HG03280 (cell line): ENCODE measurements at regions not wholly inside any gene's neighbourhood (a gene's known extent, or its start where the extent isn't known, plus 50 kb on each side); places are given as distances from the start of the nearest gene placed in this dataset.
"Not testable (repeated sequence)": the region's sequence is repeated elsewhere in the genome, so short reads cannot be mapped to it uniquely, and the experiment has no call there.

Source experiments
- ATAC-seq: cut with Tn5 transposase; IDR thresholded peaks from one replicate; pipeline ENCODE4 v1.9.1; 2021; ENCODE audit warnings: mild to moderate bottlenecking, moderate library complexity; ENCODE audit not compliant: unreplicated experiment

- ATAC-seq = no peak
Observed at GRCh38 chr13:99743094-99743493, 228.5 kb downstream of the ZIC5 start.

- no peak for ATAC-seq
Observed at GRCh38 chr13:99741960-99742359, 229.6 kb downstream of the ZIC5 start.

- no peak for ATAC-seq
Observed at GRCh38 chr13:99740251-99740979, 231.2 kb downstream of the ZIC5 start.

GRCh38 chr13:99738626-99739025 lies 232.9 kb downstream of the ZIC5 start:
- no peak for ATAC-seq

- no peak for ATAC-seq
Observed at GRCh38 chr13:99737481-99738245, 233.9 kb downstream of the ZIC5 start.

GRCh38 chr13:99736541-99736940 lies 235.0 kb downstream of the ZIC5 start:
- no peak for ATAC-seq

- no peak for ATAC-seq
Observed at GRCh38 chr13:99734013-99734693, 232.9 kb downstream of the TM9SF2 start.

- no peak for ATAC-seq
Observed at GRCh38 chr13:99733346-99733745, 232.1 kb downstream of the TM9SF2 start.

GRCh38 chr13:99731747-99732146 lies 230.5 kb downstream of the TM9SF2 start:
- ATAC-seq = no peak

GRCh38 chr13:99730403-99730802 lies 229.1 kb downstream of the TM9SF2 start:
- no peak for ATAC-seq

GRCh38 chr13:99729745-99730144 lies 228.5 kb downstream of the TM9SF2 start:
- ATAC-seq = no peak

GRCh38 chr13:99727651-99728050 lies 226.4 kb downstream of the TM9SF2 start:
- not testable (repeated sequence) for ATAC-seq

GRCh38 chr13:99726282-99726894 lies 225.1 kb downstream of the TM9SF2 start:
- ATAC-seq = no peak

- no peak for ATAC-seq
Observed at GRCh38 chr13:99725644-99726043, 224.4 kb downstream of the TM9SF2 start.

- ATAC-seq = peak; percentile 74
Observed at GRCh38 chr13:99724633-99725517, 223.6 kb downstream of the TM9SF2 start.

GRCh38 chr13:99723878-99724277 lies 222.6 kb downstream of the TM9SF2 start:
- ATAC-seq = no peak

- no peak for ATAC-seq
Observed at GRCh38 chr13:99722931-99723330, 221.7 kb downstream of the TM9SF2 start.

GRCh38 chr13:99722338-99722818 lies 221.1 kb downstream of the TM9SF2 start:
- ATAC-seq = no peak

- ATAC-seq = no peak
Observed at GRCh38 chr13:99721606-99722337, 220.5 kb downstream of the TM9SF2 start.
